ENCODE measurements at regions not wholly inside any gene's neighbourhood (a gene's known extent, or its start where the extent isn't known, plus 50 kb on each side); places are given as distances from the start of the nearest gene placed in this dataset.

GRCh38 chr11:134797411-134798089 is 385.5 kb upstream of the B3GAT1 start:
- Mint-ChIP-seq H3K9me3 (no peaks in the 10 kb centered on the region), H3K4me3 (no peak overlapping the region), H3K36me3 (ENCODE audit: low read depth) (no peaks in the 10 kb centered on the region), H3K27ac (no peak overlapping the region), H3K27me3 (ENCODE audit: low read depth) (no peaks in the 10 kb centered on the region), H3K4me1 (ENCODE audit: low read depth) (no peaks in the 10 kb centered on the region)
- no peak for DNase-seq (ENCODE audit: low spot score)

GRCh38 chr11:134795017-134795416 is 383.0 kb upstream of the B3GAT1 start:
- Mint-ChIP-seq H3K4me1 (ENCODE audit: low read depth) (no peaks in the 10 kb centered on the region), H3K4me3 (no peak overlapping the region), H3K36me3 (ENCODE audit: low read depth) (no peaks in the 10 kb centered on the region), H3K27me3 (ENCODE audit: low read depth) (no peaks in the 10 kb centered on the region), H3K9me3 (no peaks in the 10 kb centered on the region), H3K27ac (no peak overlapping the region)
- DNase-seq (ENCODE audit: low spot score): no peak

GRCh38 chr11:134794192-134794591 is 382.1 kb upstream of the B3GAT1 start:
- H3K27me3 Mint-ChIP-seq (ENCODE audit: low read depth): no peaks in the 10 kb centered on the region

GRCh38 chr11:134792677-134793076 is 380.6 kb upstream of the B3GAT1 start:
- Mint-ChIP-seq H3K4me3 (no peak overlapping the region), H3K27ac (no peak overlapping the region), H3K4me1 (ENCODE audit: low read depth) (no peaks in the 10 kb centered on the region), H3K27me3 (ENCODE audit: low read depth) (no peaks in the 10 kb centered on the region), H3K9me3 (no peaks in the 10 kb centered on the region), H3K36me3 (ENCODE audit: low read depth) (no peaks in the 10 kb centered on the region)
- no peak for DNase-seq (ENCODE audit: low spot score)

More at GRCh38 chr11:134794192-134794591, 382.1 kb upstream of the B3GAT1 start:
- no peak overlapping the region for H3K4me3 Mint-ChIP-seq
- H3K27ac Mint-ChIP-seq: no peak overlapping the region
- DNase-seq (ENCODE audit: low spot score): no peak
- H3K36me3 Mint-ChIP-seq (ENCODE audit: low read depth): no peaks in the 10 kb centered on the region
- H3K4me1 Mint-ChIP-seq (ENCODE audit: low read depth): no peaks in the 10 kb centered on the region
- H3K9me3 Mint-ChIP-seq: no peaks in the 10 kb centered on the region

GRCh38 chr11:134792044-134792443 is 380.0 kb upstream of the B3GAT1 start:
- no peak for DNase-seq (ENCODE audit: low spot score)
- Mint-ChIP-seq H3K4me1 (ENCODE audit: low read depth) (no peaks in the 10 kb centered on the region), H3K36me3 (ENCODE audit: low read depth) (no peaks in the 10 kb centered on the region), H3K9me3 (no peaks in the 10 kb centered on the region), H3K27me3 (ENCODE audit: low read depth) (no peaks in the 10 kb centered on the region), H3K4me3 (no peak overlapping the region), H3K27ac (no peak overlapping the region)

- no peak for DNase-seq (ENCODE audit: low spot score)
- Mint-ChIP-seq H3K4me1 (ENCODE audit: low read depth) (no peaks in the 10 kb centered on the region), H3K27ac (no peak overlapping the region), H3K36me3 (ENCODE audit: low read depth) (no peaks in the 10 kb centered on the region), H3K4me3 (no peak overlapping the region), H3K27me3 (ENCODE audit: low read depth) (no peaks in the 10 kb centered on the region), H3K9me3 (no peaks in the 10 kb centered on the region)
Observed at GRCh38 chr11:134791102-134791501, 379.1 kb upstream of the B3GAT1 start.

DNA sequence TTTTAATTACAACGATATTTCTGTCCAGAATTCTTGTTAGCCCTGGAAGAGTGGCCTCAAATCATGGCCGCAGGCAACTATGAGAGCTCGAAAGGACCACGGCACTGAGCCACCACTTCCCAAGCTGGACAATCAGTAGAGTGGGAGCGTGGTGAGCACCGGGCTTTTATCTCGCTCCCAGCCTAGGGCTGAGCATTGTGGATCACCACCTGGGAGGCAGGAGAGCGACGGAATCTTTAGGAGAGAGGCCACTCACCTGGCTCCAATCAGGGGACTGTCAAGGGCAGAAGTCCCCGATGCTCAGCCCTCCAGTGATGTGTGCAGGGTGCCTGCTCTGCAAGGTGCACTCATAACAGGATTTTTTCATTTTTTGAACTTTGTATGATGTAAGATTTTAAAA is 377.1 kb upstream of the B3GAT1 start:
- Mint-ChIP-seq H3K4me1 (ENCODE audit: low read depth) (no peaks in the 10 kb centered on the region), H3K27ac (no peak overlapping the region), H3K4me3 (no peak overlapping the region), H3K27me3 (ENCODE audit: low read depth) (no peaks in the 10 kb centered on the region), H3K9me3 (no peaks in the 10 kb centered on the region), H3K36me3 (ENCODE audit: low read depth) (no peaks in the 10 kb centered on the region)
- DNase-seq (ENCODE audit: low spot score): no peak

DNA sequence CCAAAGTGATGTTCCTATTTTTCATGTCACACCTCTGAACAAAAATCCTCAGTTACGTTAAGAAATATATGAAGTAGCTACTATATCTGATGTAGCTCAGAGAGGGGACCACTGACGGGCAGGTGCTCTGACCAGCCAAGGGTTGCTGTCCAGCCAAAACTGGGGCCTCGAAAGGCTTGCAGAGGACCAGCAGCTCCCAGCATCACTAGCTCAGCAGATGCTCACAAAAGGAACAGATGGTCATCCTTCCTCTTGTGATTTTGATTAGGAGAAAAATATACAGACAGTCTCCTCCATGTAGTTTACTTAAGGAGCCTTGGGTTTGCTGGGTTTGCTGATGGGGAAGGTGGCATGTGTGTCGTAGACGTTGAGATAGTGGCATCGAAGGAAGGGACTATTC is 374.6 kb upstream of the B3GAT1 start:
- Mint-ChIP-seq H3K27ac (no peak overlapping the region), H3K4me3 (no peak overlapping the region), H3K36me3 (ENCODE audit: low read depth) (no peaks in the 10 kb centered on the region), H3K9me3 (no peaks in the 10 kb centered on the region), H3K27me3 (ENCODE audit: low read depth) (no peaks in the 10 kb centered on the region), H3K4me1 (ENCODE audit: low read depth) (no peaks in the 10 kb centered on the region)
- DNase-seq (ENCODE audit: low spot score): no peak

DNA sequence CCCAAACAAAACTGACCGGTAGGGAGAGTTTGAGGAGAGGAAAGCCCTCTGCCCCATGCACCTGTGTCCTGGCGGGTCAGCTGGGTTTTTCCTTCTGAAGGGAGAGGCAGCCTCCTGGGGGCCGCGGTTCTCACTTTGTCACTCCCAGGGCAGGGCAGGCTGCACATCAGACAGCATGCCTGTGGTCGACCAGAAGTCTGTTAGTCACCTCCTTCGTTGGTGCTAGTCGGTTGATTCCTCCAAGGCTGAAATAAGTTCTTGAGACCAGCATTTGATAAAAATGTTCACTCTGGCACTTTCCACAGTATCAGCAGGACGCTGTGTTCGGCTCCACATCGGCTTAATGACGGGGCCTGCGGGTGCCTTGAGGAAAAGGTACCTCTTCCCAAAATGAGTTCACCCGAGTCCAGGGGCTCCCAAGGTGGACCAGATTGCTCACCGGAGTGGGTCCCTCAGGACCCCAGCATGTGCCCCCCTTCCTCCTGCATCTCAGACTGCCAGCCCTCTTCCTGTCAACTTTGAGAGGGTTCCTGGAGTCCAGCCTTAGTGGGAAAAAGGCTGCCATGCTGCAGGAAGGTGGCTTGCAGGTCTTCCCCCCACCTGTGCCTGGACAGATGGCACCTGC is 373.7 kb upstream of the B3GAT1 start:
- Mint-ChIP-seq H3K27me3 (ENCODE audit: low read depth) (no peaks in the 10 kb centered on the region), H3K4me1 (ENCODE audit: low read depth) (no peaks in the 10 kb centered on the region), H3K36me3 (ENCODE audit: low read depth) (no peaks in the 10 kb centered on the region), H3K9me3 (no peaks in the 10 kb centered on the region), H3K4me3 (no peak overlapping the region), H3K27ac (no peak overlapping the region)
- DNase-seq (ENCODE audit: low spot score): no peak

DNA sequence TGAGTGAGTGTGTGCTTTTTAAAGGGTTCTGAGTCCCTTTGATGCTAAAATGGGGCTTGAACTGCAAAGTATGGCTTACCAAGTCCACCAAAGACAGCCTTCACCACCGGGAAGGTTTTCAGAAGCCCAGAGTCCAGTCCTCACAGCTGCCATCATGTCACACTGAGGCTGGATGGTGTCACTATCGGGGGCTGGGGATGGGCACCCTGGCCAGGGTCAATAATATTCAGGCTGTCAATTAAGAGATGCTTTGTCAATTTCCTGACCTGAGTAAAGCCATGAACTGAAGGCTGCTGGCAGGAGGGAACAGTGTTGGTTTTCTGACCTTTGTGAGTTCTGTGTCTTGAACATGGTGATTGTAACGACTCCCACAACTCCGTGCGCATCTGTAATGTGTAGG is 373.0 kb upstream of the B3GAT1 start:
- Mint-ChIP-seq H3K27ac (no peak overlapping the region), H3K9me3 (no peaks in the 10 kb centered on the region), H3K4me1 (ENCODE audit: low read depth) (no peaks in the 10 kb centered on the region)

DNA sequence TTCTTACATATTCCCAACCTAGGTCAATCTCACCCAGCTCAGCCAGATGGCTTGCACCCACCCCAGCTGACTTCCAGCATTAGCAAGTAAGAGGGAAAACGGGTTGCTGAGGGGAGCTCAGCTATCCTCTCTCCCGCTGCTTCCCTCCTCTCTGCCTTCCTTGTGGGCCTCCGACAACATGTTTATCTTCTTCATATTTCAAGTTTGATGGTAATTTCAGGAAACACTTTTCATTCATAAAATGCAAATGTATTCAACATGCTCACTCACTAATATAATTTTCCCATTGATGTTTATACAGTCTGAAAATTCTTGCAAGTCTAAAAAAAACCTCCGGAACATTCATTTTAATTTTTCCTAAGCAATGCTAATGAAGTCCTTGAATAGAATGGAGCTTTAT is 372.5 kb upstream of the B3GAT1 start:
- no peaks in the 10 kb centered on the region for H3K9me3 Mint-ChIP-seq
- no peak overlapping the region for H3K27ac Mint-ChIP-seq
- H3K4me3 Mint-ChIP-seq: no peak overlapping the region
- no peaks in the 10 kb centered on the region for H3K4me1 Mint-ChIP-seq (ENCODE audit: low read depth)
- no peaks in the 10 kb centered on the region for H3K36me3 Mint-ChIP-seq (ENCODE audit: low read depth)
- H3K27me3 Mint-ChIP-seq (ENCODE audit: low read depth): no peaks in the 10 kb centered on the region
- DNase-seq (ENCODE audit: low spot score): no peak

More for the DNA sequence above, 373.0 kb upstream of the B3GAT1 start:
- no peaks in the 10 kb centered on the region for H3K27me3 Mint-ChIP-seq (ENCODE audit: low read depth)
- no peak overlapping the region for H3K4me3 Mint-ChIP-seq
- DNase-seq (ENCODE audit: low spot score): no peak
- H3K36me3 Mint-ChIP-seq (ENCODE audit: low read depth): no peaks in the 10 kb centered on the region

DNA sequence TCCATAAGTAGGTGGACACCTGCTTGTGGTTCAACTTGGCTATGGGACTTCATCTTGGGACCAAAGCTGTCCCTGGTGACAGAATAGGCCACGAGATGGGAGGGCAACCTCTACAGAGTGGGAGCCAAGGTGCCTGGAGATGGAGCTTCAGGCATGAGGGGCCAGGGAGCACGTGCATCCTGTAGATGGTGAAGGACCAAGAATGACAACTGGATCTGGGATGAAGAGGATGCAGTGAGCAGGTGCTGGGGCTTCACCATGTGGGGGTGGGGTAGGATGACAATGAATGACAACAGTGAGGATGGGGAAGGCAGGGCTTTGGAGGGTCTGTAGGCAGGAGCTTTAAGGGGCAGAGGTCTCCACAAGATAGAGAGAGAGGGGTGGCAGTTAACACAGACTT is 372.0 kb upstream of the B3GAT1 start:
- Mint-ChIP-seq H3K27me3 (ENCODE audit: low read depth) (no peaks in the 10 kb centered on the region), H3K27ac (no peak overlapping the region), H3K36me3 (ENCODE audit: low read depth) (no peaks in the 10 kb centered on the region), H3K4me1 (ENCODE audit: low read depth) (no peaks in the 10 kb centered on the region), H3K9me3 (no peaks in the 10 kb centered on the region), H3K4me3 (no peak overlapping the region)
- DNase-seq (ENCODE audit: low spot score): no peak

- Mint-ChIP-seq H3K27me3 (ENCODE audit: low read depth) (no peaks in the 10 kb centered on the region), H3K4me1 (ENCODE audit: low read depth) (no peaks in the 10 kb centered on the region), H3K36me3 (ENCODE audit: low read depth) (no peaks in the 10 kb centered on the region), H3K9me3 (no peaks in the 10 kb centered on the region), H3K4me3 (no peak overlapping the region), H3K27ac (no peak overlapping the region)
- DNase-seq (ENCODE audit: low spot score): no peak
Observed at GRCh38 chr11:134783234-134783633, 371.2 kb upstream of the B3GAT1 start.

GRCh38 chr11:134781380-134781866 is 369.4 kb upstream of the B3GAT1 start:
- DNase-seq (ENCODE audit: low spot score): no peak
- no peaks in the 10 kb centered on the region for H3K9me3 Mint-ChIP-seq
- H3K4me3 Mint-ChIP-seq: no peak overlapping the region
- H3K36me3 Mint-ChIP-seq (ENCODE audit: low read depth): no peaks in the 10 kb centered on the region
- H3K4me1 Mint-ChIP-seq (ENCODE audit: low read depth): no peaks in the 10 kb centered on the region
- H3K27me3 Mint-ChIP-seq (ENCODE audit: low read depth): no peaks in the 10 kb centered on the region
- H3K27ac Mint-ChIP-seq: no peak overlapping the region
